DMS53 treated with DMSO at 0.1 percent for 48 hours (cell line): ENCODE measurements at regions not wholly inside any gene's neighbourhood (a gene's known extent, or its start where the extent isn't known, plus 50 kb on each side); places are given as distances from the start of the nearest gene placed in this dataset.

ENCODE experiments used
- DNase-seq: peaks from one replicate; lab custom pipeline; 2025; ENCODE audit not compliant: unreplicated experiment; lab: John Stamatoyannopoulos, UW

DNA sequence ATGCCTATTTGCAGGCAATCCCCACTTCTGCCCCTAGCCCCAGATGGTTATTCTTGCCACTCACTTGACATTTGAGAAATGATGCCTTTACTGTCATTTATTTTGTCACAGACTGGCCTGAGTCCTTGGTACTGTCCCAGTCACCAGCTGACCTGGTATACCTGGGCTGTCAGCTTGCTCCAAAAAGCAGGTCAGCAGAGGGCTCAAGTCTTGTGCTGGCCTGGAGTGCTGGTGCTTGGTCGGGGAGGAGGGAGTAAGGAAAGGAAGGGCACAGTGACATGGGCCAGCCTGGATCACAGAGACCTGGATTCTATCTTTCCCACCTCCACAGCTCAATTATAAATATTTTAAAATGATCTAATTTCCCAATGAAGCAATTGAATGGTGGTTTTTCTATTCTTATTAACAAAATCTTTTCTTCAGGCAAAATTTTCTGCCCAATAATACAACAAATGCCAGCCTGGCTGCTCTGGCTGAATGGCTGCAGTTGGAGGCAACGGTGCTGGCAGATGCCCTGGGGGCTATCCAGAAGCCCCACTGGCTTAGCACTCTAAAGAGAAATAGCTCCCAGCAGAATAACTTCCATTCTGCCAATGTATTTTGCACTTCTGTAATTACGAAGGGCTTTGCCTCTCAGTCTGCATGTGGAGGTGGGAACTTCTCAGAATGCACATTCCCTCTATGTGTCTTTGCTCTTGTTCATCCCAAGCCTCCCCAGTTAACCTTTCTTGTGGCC, 160.6 kb downstream of the GADD45G start:
- DNase-seq: no peak

DNA sequence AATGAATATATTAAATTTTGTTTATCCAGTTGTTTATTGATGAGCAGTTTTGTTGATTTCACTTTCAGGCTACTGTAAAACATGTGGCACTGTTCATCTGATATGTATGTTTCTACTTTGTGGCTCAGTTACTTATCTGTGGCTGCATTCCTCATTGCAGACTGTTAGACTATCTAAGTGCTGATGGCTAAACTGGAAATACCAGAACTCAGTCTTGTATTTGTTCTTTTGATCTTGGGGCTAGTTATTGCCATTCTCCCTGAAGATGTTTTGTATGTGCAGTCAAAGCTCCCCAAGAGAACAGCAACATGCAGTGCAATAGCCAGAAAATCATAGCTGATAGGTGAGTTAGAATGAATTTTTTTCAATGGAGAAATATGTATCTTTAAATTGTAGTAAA, 162.2 kb downstream of the GADD45G start:
- no peak for DNase-seq

DNA sequence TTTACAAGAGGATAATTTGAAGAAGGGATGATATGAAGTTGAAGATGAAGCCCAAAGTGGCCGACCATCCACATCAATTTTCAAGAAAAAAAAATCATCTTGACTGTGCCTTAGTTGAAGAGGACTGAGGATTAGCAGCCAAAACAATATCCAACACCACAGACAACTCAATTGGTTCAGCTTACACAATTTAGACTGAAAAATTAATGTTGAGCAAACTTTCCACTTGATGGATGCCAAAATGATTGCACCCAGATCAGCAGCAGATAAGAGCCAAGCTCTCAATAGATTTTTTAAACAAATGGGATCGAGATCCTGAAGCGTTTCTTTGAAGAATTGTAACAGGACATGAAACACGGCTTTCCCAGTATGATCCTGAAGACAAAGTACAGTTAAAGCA, 163.2 kb downstream of the GADD45G start:
- no peak for DNase-seq

DNA sequence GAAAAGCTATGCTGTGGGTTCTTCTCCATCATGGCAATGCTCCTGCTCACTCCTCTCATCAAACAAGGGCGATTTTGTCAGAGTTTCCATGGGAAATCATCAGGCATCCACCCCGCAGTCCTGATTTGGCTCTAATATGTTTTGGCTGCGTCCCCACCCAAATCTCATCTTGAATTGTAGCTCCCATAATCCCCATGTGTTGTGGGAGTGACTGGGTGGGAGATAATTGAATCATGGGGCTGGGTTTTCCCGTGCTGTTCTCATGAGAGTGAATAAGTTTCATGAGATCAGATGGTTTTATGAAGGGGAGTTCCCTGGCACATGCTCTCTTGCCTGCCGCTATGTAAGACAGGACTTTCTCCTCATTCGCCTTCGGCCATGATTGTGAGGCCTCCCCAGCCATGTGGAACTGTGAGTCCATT, 163.8 kb downstream of the GADD45G start:
- DNase-seq: no peak

DNA sequence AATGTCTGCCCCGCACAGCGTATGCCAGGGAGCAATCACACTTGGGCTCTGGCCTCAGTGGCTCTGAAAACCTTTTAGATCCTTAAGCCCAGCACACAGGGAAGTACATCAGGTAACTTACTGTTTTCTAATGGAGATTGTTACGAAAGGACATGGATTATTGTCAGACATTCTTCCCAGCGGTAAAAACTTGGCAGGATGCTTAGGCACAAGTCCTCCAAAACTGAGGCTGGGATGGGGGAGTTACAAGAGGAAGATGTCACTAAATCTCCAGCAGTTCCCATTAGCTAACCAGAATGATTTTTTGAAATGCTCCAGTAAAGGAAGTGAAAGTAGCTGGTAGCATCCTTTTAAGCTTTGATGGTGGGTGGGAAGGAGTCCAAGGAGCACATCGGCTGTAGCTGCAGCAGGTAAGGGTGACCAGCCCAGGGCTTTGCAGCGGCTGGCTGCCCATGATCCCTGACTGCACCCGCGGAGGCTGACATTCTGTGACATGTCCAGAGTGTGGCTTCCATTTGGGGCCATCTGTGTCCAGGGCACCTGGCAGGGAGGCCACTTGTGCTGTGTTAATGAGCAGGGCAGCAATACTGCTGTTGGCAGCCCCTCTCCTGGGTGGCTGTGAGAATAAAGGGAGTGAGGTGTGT, 165.8 kb downstream of the GADD45G start:
- no peak for DNase-seq

DNA sequence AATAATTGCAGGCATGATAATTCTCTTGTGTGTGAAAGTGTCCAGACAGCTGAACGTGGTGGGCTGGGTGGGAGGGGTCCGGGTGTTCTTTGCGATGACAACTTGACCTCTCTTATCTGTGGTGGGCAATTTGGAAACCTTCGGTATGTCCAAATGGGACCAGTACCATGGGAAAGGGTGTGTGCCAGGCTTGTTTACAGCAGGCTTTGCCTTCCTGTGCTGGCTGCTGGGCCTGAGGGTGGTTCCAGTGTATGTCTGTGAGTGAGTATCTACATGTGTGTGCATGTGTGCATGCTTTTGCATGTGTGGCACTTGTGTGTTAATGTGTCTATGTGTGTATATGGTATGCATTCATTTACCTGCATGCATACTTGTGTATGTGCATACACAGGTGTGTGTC, 166.4 kb downstream of the GADD45G start:
- no peak for DNase-seq

DNA sequence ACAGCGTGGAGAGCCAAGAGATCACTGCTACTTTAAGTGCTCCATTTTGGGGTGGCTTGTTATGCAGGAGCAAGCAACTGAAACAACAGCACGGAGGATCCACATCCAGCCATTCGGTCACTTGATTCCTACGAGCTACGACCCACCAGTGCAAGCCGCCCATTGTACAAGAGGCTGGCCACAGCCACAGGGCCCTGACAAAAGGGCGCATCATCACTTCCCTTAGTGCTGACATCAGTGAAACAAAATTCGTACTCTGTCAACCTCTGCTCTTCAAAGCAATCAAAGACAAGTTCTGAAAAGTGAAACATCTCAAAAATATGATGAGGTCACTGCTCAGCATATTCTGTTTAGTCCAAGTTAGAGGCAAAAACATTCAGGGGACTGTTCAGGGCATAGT, 168.4 kb downstream of the GADD45G start:
- no peak for DNase-seq

DNA sequence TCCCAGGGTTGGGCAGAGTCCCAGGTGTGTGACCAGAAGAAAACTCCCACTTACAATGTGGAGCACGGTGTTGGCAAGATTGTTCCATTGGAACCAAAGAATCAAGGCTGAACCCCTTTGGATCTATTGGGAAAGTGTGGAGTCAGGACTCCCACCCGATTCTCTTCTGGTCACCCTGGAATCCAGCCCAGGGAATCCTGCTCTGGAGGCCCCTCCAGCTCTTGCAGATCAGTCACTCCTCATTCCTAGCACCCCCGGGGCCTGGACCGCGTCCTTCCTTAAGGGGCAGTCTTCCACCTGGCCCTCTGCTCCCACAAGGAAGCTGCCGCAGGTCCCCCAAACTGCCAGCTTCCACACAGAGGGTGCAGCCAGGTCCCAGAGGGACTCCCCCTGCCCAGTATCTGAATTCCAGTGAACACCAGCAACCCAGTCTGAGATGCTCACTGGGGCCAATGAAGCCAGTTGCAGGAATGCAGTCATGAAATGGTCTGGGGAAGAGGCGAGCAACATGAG, 170.1 kb downstream of the GADD45G start:
- no peak for DNase-seq

DNA sequence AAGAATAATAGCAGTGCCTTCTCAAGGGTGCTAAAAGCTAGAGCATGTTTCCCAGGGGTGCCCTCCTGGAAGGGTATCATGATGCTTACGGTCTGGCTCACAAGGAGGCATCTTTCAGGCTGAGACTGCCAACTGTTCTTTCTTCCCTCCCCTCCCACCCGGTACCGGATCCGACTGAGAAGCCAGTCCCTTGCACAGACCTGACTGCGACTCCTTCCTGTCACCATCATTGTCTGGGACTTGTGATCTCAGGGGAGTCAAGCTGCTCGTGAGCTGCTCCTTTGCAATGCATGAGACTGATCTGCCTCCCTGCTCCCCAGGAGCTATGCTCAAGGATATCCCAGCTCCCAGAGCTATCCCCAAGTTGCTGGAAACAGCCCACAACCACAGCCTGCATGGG, 170.8 kb downstream of the GADD45G start:
- DNase-seq: no peak

DNA sequence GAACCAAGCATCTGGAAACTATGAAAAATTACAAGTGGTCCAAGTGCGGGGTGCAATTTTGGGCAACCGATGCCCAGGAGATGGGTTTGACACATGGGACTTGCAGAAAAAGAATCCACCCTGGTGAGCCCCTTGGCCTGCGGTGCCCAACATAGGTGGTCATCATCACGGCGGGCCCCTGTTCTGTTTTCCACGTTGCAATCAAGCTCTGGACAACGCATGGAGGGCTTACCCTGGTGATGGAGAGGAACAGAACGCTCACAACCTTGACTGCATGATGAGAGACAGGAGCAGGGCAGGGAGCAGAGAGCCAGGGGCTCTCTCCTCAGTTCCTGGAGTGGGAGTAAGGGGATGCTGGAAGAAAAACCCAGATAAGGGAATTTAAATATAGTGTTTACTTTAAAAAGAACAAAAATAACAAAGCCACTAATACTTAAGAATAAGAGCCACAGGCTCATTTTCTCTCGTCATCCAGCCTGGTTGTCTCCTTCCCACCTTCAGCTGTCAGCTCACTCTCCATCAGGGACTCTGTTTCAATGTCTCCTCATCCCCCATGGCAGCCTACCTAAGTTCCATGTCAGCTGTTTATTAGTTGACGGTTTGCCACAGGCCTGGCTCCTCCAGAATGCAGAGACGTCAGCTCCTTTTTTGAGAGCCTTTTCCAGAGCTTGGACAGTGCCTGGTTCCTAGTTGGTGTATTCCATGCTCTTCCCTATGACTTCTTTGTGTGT, 172.1 kb downstream of the GADD45G start:
- DNase-seq: no peak

DNA sequence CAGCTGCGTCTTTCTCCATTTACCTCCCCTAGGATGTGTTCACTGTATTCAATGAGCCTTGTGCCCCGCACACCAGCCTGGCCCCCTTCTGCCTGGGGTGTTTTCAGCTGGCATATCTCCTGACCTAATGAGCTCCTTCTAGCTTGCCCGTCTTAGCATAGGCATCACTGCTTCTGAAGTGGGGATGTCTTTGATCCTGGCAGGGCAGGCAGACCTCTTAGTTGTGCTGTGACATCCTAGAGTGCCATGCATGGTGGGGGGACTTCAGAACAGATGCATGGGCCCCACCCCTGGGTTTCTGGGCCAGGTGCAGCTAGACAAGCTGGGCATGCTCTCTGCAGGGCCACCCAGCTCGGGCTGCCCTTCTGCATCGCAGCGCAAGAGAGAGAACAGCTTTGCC, 172.7 kb downstream of the GADD45G start:
- DNase-seq: no peak

DNA sequence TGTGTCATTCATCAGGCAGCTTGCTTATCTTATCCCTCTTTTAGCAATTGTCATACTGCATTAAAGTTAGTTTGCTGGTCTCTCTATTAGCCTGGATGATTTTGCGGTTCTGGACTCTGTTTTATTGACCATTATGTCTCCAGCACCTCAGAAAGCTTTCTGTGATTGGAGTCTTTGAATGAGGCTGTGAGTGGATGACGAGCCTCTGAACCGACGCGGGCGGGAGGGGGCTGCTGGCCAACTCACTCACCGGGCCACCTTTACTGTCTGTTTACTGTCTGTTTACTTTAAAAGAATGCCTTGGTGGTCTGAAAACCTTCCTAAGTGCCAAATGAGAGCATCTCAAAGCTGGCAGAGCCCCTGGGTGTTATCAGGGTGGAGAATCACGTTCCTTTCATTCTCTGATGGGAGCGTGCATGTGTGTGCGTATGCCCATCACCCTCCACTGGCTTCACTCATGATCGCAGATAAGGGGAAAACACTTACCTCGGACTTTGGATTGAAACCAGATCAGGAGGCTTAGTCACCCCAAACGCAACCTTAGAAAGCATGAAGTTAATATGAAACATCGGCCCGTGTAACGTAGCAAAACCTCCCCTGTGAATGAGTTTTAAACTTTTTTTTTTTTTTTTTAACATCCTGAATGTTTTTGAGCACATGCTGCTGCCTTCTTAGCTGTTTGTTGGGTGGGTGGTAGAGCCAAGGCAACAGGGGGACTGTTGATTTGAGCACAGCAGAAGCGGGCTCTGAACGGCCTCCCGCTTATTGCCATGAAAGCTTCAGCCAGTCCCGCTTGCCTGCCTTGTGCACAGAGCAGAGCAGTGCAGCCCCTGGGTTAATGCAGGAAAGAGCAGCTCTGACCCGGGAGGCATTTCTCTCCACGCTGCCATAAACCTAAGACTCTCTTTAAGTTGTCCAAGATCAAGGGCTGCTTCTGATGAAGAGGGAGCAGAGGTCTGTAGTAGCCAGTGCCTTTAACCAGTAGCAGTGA, 173.6 kb downstream of the GADD45G start:
- DNase-seq: no peak

DNA sequence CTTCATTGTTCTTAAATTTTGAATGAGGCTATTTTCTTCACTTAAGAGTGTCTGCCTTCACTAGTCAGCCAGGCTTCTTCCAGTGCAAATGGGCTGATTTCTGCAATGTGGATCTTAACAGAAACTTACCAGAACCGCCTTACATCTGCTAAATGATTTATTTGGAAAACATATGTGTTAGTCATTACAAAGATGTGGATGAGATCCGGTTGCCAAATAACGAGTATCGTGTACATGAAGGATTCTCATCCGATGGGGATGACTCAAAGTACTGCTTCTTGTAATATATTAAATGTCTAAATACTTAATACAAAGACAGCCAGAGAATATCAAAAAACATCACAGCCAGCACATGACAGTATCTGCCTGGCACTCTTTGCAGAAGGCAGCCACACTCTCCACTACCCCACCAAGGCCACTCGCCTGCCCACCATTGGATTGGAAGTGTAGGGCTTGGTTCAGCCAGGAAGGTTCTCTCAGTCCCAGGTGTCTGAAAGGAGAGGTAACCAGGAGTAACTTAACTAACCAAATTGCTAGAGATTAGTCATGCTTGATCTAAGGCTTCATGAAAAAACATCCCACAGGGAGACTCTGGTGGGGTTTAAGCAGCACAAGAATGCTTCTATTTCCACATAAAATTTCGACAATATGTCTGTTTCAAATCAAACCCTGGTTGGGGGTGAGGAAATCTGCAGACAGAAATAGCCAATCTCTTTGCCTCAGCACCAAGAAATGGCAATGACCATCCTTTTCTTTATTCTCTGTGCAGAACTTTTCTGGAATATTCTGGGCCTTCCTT, 174.8 kb downstream of the GADD45G start:
- no peak for DNase-seq

DNA sequence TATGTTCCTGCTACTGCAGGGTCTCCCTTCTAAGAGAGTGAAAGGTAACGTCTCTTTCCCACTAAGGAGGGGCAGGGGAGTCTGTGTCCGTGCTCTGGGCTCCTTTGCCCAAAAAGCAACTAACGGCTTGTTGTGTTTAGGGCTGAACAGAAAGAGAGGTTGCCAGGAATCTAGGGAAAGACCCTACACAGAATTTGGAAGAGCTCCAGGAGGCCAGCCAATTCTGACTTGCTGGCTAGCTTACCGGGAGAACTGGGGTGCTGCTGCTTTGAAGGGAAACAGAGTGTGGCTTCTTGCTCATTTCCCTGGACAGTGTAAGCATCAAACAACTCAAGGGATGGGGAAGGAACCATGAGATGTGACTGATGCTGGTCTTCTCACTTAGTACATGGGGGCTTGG, 176.1 kb downstream of the GADD45G start:
- no peak for DNase-seq

DNA sequence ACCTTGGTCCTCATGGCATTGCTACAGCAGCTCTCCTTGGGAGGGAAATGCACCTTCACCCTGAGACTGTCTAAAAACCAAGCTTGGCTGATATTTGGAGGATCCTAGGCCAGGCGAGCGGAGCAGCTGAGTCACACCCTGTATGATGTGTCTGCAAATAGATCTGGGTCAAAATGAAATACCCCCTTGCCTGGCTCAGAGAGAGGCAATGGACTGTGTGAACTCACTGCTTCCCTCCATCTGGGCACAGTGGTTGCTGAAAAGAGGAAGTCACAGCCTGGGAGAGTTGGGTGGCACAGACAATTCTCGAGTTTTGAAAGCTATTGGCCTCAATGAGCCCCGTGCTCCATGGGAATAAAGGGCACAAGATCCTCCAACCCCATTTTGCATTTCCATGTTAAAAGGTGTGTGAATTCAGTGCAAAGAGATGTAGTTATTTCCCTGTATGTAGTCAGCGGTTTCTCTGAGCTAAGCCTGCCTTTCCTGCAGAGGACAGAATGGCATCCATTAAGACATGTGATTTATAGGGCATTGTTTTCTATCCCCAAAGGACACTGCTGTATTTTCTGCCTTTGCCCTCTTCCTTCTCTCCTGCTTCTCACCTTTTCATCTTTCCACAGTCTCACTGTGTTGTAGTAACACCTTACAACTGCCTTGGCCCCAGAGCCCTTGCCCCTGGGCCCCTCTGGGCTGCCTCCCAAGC, 177.2 kb downstream of the GADD45G start:
- no peak for DNase-seq

DNA sequence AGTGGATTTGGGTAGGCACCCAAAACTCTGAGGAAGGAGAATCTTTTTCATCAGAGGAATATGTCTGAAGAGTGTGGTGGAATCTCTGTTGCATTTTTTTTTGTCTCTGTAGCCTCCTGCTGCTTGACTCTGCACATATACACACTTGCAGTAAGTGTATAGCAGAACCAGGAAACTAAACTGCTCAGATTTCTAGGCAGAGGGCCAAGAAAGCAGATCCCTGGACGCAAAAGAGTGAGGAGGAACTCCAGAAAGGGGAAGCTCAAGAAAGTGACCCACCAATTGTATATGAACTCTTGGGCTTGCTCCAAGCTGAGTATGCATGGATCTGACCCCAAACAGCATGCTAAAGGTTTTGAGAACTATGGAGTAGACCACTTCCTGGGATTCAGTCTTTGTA, 181.8 kb downstream of the GADD45G start:
- DNase-seq: peak; percentile 9

DNA sequence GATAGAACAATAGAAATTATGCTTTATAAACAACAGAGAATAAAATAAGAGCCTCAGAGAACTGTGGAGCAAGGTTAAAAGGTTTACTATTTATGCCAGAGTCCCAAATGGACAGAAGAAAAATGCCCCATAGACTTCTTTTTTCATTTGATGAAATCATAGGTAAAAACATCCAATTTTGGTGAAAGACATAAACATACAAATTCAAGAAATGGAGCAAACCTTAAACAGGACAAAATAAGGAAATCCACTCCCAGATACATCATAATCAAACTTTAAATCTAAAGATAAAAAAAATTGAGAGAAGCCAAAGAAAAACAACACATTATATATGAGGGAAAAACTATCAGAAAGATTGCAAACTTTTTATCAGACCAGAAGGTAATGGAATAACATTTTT, 182.8 kb downstream of the GADD45G start:
- DNase-seq: no peak

DNA sequence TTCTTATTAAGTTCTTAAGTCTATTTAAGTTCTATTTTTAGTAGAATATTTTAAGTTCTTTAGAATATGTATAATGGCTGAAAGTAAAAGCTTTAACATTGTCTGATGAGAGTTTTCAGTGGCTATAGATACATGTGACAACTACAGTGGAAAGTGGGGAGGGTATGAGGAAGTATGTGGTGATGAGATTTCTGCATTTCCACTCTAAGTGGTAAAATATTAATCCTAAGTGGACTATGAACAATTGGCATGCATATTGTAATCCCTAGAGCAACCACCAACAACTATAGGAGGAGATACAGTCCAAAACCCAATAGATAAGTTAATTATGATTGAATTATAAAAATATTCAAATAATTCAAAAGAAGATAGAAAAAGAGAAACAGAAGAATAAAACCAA, 183.6 kb downstream of the GADD45G start:
- DNase-seq: no peak

DNA sequence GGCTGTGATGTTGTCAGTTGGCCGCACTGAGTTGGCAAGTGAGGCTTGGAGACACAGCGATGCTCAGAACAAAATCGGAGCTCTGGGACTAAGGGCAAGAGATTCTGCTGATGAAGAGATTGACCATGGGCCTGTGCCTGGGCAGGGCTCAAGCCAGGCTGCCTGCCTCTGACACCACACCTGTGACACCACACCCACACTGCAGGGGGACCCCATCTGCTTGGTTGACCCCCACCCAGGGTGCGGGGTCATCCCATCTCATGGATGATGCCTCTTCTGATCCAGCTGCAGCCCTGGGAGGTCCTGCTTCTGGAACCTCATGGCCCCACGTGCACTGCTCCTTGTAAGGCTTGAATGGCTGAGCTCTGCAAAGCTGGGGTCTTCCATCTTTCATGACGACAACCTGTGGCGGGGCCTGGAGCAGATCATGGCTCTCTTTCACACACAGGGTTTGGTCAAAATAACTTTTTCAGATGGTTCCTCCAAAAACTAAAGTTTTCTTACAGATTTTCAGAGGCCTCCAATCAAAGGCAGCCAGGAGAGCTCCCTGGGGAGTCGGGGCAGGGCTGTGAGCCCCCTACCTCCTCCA, 185.2 kb downstream of the GADD45G start:
- no peak for DNase-seq
